ENCODE measurements at regions not wholly inside any gene's neighbourhood (a gene's known extent, or its start where the extent isn't known, plus 50 kb on each side); places are given as distances from the start of the nearest gene placed in this dataset.

- TF ChIP-seq EZH2 (IDR thresholded peaks at IDR 0.05; ENCODE audit: low read length) (no peak), CTCF (optimal IDR thresholded peaks at IDR 0.05 in 1 of 3, IDR thresholded peaks at IDR 0.05 in 1 of 3, conservative IDR thresholded peaks at IDR 0.05 in 1 of 3; ENCODE audit: extremely low read depth in 1 of 3, insufficient read depth in 2 of 3, low read length in 3 of 3) (no peak)
Observed at GRCh38 chr21:34307991-34308532, 55.7 kb upstream of the KCNE2 start.

Data from keratinocyte (primary cell).